ENCODE measurements at regions not wholly inside any gene's neighbourhood (a gene's known extent, or its start where the extent isn't known, plus 50 kb on each side); places are given as distances from the start of the nearest gene placed in this dataset.

- H3K4me3 ChIP-seq, result no peak overlapping the region
- DNase-seq (no peak), ATAC-seq (no peak)
- H3K27me3 ChIP-seq, result no peaks in the 10 kb centered on the region
- H3K36me3 ChIP-seq (replicated peaks in 1 of 2; ENCODE audit: insufficient read depth in 1 of 2, low read depth in 2 of 2), result no peaks in the 10 kb centered on the region
- 55 to 66% methylated on average over 4 of the region's 4 CpGs for WGBS, 2 donors
- H3K9me3 ChIP-seq, result no peaks in the 10 kb centered on the region
- intact Hi-C loops (cut with DNase I), result no loop called here
- no peak overlapping the region for H3K27ac ChIP-seq
- H3K4me1 ChIP-seq, result no peaks in the 10 kb centered on the region
- TF ChIP-seq POLR2A (IDR thresholded peaks at IDR 0.05) (no peak), CTCF (IDR thresholded peaks at IDR 0.05) (no peak)
These were observed 113.8 kb upstream of the P2RY1 start for GRCh38 chr3:152720951-152721718.

- Histone ChIP-seq H3K27ac (no peak overlapping the region), H3K4me3 (no peak overlapping the region), H3K9me3 (no peaks in the 10 kb centered on the region), H3K27me3 (no peaks in the 10 kb centered on the region), H3K4me1 (no peaks in the 10 kb centered on the region), H3K36me3 (replicated peaks in 1 of 2; ENCODE audit: insufficient read depth in 1 of 2, low read depth in 2 of 2) (no peaks in the 10 kb centered on the region)
- intact Hi-C loops (cut with DNase I), result no loop called here
- 18 to 46% methylated on average over 1 of the region's 1 CpG for WGBS, 2 donors
- ATAC-seq (no peak), DNase-seq (no peak)
- TF ChIP-seq CTCF (IDR thresholded peaks at IDR 0.05), result no peak
- TF ChIP-seq POLR2A (IDR thresholded peaks at IDR 0.05), result no peak
These were observed 110.7 kb upstream of the P2RY1 start for GRCh38 chr3:152724270-152724669.

DNA sequence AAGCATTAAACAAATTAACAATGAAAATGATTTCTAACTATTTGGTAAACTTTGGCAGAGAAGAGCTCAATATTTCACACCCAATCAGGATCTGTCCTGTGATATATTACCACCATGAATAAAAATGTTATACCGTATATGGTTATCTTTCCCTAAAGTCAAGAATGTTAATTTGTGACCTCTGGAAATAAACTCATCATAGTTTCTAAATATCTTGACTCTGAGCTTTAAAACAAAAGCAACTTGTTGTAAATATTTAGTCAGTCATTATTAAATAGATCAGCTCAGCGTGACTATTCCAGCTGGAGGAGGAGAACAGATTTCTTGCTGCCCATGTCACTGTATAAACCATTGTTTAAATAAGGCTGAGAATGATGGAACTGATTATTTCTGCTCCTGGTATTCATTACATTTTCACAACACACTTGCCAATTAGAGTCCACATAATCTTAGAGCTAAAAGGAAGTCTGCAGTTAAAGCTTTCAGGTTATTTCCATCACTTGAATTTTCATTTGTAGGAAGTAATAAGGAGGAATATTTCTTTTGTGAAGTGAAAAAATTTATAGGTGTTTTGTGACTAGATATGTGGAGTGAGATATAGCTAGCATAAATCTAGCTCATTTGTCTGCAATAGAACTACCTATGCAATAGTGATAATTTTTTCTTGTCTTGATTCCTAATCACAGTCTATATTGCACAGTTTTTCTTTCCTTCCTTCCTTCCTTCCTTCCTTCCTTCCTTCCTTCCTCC lies 106.5 kb upstream of the P2RY1 start:
- DNase-seq (no peak), ATAC-seq (no peak)
- 29 to 33% methylated on average over 2 of the region's 2 CpGs for WGBS, 2 donors
- intact Hi-C loops (cut with DNase I), result no loop called here
- Histone ChIP-seq H3K9me3 (no peaks in the 10 kb centered on the region), H3K4me3 (no peak overlapping the region), H3K27ac (no peak overlapping the region), H3K4me1 (no peaks in the 10 kb centered on the region), H3K36me3 (replicated peaks in 1 of 2; ENCODE audit: insufficient read depth in 1 of 2, low read depth in 2 of 2) (no peaks in the 10 kb centered on the region), H3K27me3 (no peaks in the 10 kb centered on the region)
- TF ChIP-seq CTCF (IDR thresholded peaks at IDR 0.05) (no peak), POLR2A (IDR thresholded peaks at IDR 0.05) (no peak)

GRCh38 chr3:152729906-152730305 lies 105.0 kb upstream of the P2RY1 start:
- Histone ChIP-seq H3K36me3 (replicated peaks in 1 of 2; ENCODE audit: insufficient read depth in 1 of 2, low read depth in 2 of 2) (no peaks in the 10 kb centered on the region), H3K27ac (no peak overlapping the region), H3K27me3 (no peaks in the 10 kb centered on the region), H3K9me3 (no peaks in the 10 kb centered on the region), H3K4me3 (no peak overlapping the region), H3K4me1 (no peaks in the 10 kb centered on the region)
- DNase-seq (no peak), ATAC-seq (no peak)
- TF ChIP-seq POLR2A (IDR thresholded peaks at IDR 0.05) (no peak), CTCF (IDR thresholded peaks at IDR 0.05) (no peak)
- intact Hi-C loops (cut with DNase I), result no loop called here
- 75 to 82% methylated on average over 5 of the region's 5 CpGs for WGBS, 2 donors

All from body of pancreas (tissue), 4 donors.